ENCODE measurements at regions not wholly inside any gene's neighbourhood (a gene's known extent, or its start where the extent isn't known, plus 50 kb on each side); places are given as distances from the start of the nearest gene placed in this dataset.

GRCh38 chr2:118227698-118228508, 139.6 kb downstream of the INSIG2 start (continued):
- TF ChIP-seq ZBTB33 (IDR thresholded peaks at IDR 0.05) = no peak
- no peak for TF ChIP-seq ATF7 (IDR thresholded peaks at IDR 0.05; ENCODE audit: low read depth)

- CTCF ChIA-PET = interaction anchor here (0.9 kb wide), 1 partner anchor 21 kb away, joined by 3 read pairs; no protein-coding TSS in a partner anchor
- peak overlapping the region; percentile 90; the same call in 1 of the 2 replicates for H2AFZ ChIP-seq (ENCODE audit: control insufficient read depth, low read depth, low read length)
- FAIRE-seq (no peak), ATAC-seq (no peak), DNase-seq (ENCODE audit: low read depth, low spot score) (no peak)
- 48% methylated on average over 9 of the region's 9 CpGs for WGBS (ENCODE audit: insufficient coverage, insufficient replicate concordance, low lambda C conversion rate, missing lambda C conversion rate)
- peak overlapping the region; percentile 76 for H3K27ac ChIP-seq (ENCODE audit: control insufficient read depth, insufficient read depth)
- POLR2A ChIA-PET = interaction anchor here (1.7 kb wide), 1 partner anchor 23 kb away, joined by 3 read pairs; no protein-coding TSS in a partner anchor
- RAD21 ChIA-PET (ENCODE audit: unreplicated experiment) = no interaction called here
- H3K79me2 ChIP-seq (ENCODE audit: control insufficient read depth, insufficient read depth, low read length) = no peaks in the 10 kb centered on the region
- intact Hi-C loops (cut with micrococcal nuclease; ENCODE audit: unreplicated experiment) (no loop called here), in situ Hi-C loops (cut with MboI) (no loop called here)
- no peaks in the 10 kb centered on the region for H4K20me1 ChIP-seq (ENCODE audit: control insufficient read depth, insufficient read depth)
- H3K4me3 ChIP-seq = peak overlapping the region; percentile 71; the same call in 1 of the 2 replicates
- no peak overlapping the region for H3K4me2 ChIP-seq (ENCODE audit: control insufficient read depth, insufficient read depth)
- H3K9ac ChIP-seq (ENCODE audit: control insufficient read depth, insufficient read depth, low read length) = no peak overlapping the region
- BruUV-seq (replicated peaks) = no TSS peak
- peaks cover 18% of the 10 kb centered on the region for H3K4me1 ChIP-seq (ENCODE audit: control insufficient read depth, insufficient read depth, low read length)
- H3K27me3 ChIP-seq (replicated peaks in 1 of 2; ENCODE audit: control insufficient read depth in 2 of 2, insufficient read depth in 2 of 2, low read length in 1 of 2) = no peaks in the 10 kb centered on the region
- H3K36me3 ChIP-seq (ENCODE audit: control insufficient read depth in 2 of 2, insufficient read depth in 2 of 2, low read length in 1 of 2) = no peaks in the 10 kb centered on the region
- SMC1A ChIA-PET (ENCODE audit: uncharacterized antibody, unreplicated experiment) = interaction anchor here (1.7 kb wide), 1 partner anchor 12 kb away, joined by 4 read pairs; no protein-coding TSS in a partner anchor
- no peaks in the 10 kb centered on the region for H3K9me3 ChIP-seq (replicated peaks; ENCODE audit: control insufficient read depth, insufficient read depth, low read length)
- TF ChIP-seq CEBPB (IDR thresholded peaks at IDR 0.05; ENCODE audit: borderline replicate concordance in 1 of 2, low read depth in 2 of 2, low read length in 2 of 2) = no peak
- no peak for TF ChIP-seq ZZZ3 (IDR thresholded peaks at IDR 0.05; ENCODE audit: control insufficient read depth, insufficient read length, low read depth)
- no peak for TF ChIP-seq E2F4 (IDR thresholded peaks at IDR 0.05; ENCODE audit: low read depth, low read length)
- TF ChIP-seq TBL1XR1 (IDR thresholded peaks at IDR 0.05; ENCODE audit: low read depth, low read length) = no peak
- no peak for TF ChIP-seq ZNF384 (IDR thresholded peaks at IDR 0.05; ENCODE audit: borderline replicate concordance, low read depth, low read length)
- TF ChIP-seq, protein P1, sequence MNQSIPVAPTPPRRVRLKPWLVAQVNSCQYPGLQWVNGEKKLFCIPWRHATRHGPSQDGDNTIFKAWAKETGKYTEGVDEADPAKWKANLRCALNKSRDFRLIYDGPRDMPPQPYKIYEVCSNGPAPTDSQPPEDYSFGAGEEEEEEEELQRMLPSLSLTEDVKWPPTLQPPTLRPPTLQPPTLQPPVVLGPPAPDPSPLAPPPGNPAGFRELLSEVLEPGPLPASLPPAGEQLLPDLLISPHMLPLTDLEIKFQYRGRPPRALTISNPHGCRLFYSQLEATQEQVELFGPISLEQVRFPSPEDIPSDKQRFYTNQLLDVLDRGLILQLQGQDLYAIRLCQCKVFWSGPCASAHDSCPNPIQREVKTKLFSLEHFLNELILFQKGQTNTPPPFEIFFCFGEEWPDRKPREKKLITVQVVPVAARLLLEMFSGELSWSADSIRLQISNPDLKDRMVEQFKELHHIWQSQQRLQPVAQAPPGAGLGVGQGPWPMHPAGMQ (IDR thresholded peaks at IDR 0.05; ENCODE audit: borderline replicate concordance) = no peak
- TF ChIP-seq POLR2AphosphoS2 (IDR thresholded peaks at IDR 0.05; ENCODE audit: low read depth, low read length) = no peak
- no peak for TF ChIP-seq RCOR1 (conservative IDR thresholded peaks at IDR 0.05; ENCODE audit: low read depth, low read length)
- TF ChIP-seq USF1 (IDR thresholded peaks at IDR 0.05; ENCODE audit: borderline replicate concordance, extremely low read length, insufficient read depth, low read depth, low read length) = no peak
- no peak for TF ChIP-seq CTCF (IDR thresholded peaks at IDR 0.05 in 2 of 3, conservative IDR thresholded peaks at IDR 0.05 in 1 of 3; ENCODE audit: control insufficient read depth in 2 of 3, extremely low read depth in 1 of 3, insufficient read depth in 1 of 3, low read depth in 3 of 3, low read length in 3 of 3)
Measured at GRCh38 chr2:118225666-118226065, 137.4 kb downstream of the INSIG2 start.

All from GM12878 (cell line).